Natural killer cell (primary cell): ENCODE measurements at regions not wholly inside any gene's neighbourhood (a gene's known extent, or its start where the extent isn't known, plus 50 kb on each side); places are given as distances from the start of the nearest gene placed in this dataset.

Source experiments
- ATAC-seq, 3 donors: fragments of 150-1000 bp in 2 of 3; fragments of 200-7000 bp in 1 of 3; cut with Tn5 transposase; 1 replicate in 1 of 3; 2 replicates in 2 of 3; pipeline ENCODE4 v1.10.0; 2021; ENCODE audit warnings: mild to moderate bottlenecking in 2 of 3, moderate library complexity in 2 of 3
- DNase-seq, 2 donors: peaks; one replicate each; pipeline versions ENCODE4 v3.0.0 to v3.0.0-alpha.2; 2013 to 2021; ENCODE audit warnings: mixed read lengths in 1 of 2
- H3K27ac ChIP-seq: one replicate; pipeline ENCODE4 v1.5.1; 2013; ENCODE audit warnings: mild to moderate bottlenecking, low read length
- H3K27me3 ChIP-seq: one replicate; pipeline ENCODE4 v1.6.1; 2013; ENCODE audit warnings: low read length; ENCODE audit not compliant: control insufficient read depth, insufficient read depth
- H3K36me3 ChIP-seq: one replicate; pipeline ENCODE4 v1.6.1; 2013; ENCODE audit warnings: low read length; ENCODE audit not compliant: control insufficient read depth, insufficient read depth
- H3K4me1 ChIP-seq: one replicate; pipeline ENCODE4 v1.6.1; 2013; ENCODE audit warnings: low read length; ENCODE audit not compliant: control insufficient read depth, insufficient read depth
- H3K4me3 ChIP-seq: one replicate; pipeline ENCODE4 v1.5.1; 2013; ENCODE audit warnings: low read length
- H3K9me3 ChIP-seq: one replicate; pipeline ENCODE4 v1.6.1; 2013; ENCODE audit warnings: low read length; ENCODE audit not compliant: control insufficient read depth, insufficient read depth
- H3K27ac Mint-ChIP-seq, 2 donors: one replicate each; pipeline ENCODE4 v1.8.0; 2022; ENCODE audit warnings: mild to moderate bottlenecking in 2 of 2, mixed read lengths in 2 of 2, moderate library complexity in 1 of 2
- H3K27me3 Mint-ChIP-seq, 2 donors: one replicate each; pipeline ENCODE4 v1.8.0; 2022; ENCODE audit warnings: low read depth in 2 of 2, mixed read lengths in 2 of 2
- H3K36me3 Mint-ChIP-seq: one replicate; pipeline ENCODE4 v1.8.0; 2022; ENCODE audit warnings: mixed read lengths
- H3K4me1 Mint-ChIP-seq, 2 donors: one replicate each; pipeline ENCODE4 v1.8.0; 2022; ENCODE audit warnings: mixed read lengths in 2 of 2
- H3K4me3 Mint-ChIP-seq: one replicate; pipeline ENCODE4 v1.8.0; 2022; ENCODE audit warnings: mild to moderate bottlenecking, moderate library complexity, mixed read lengths
- H3K9me3 Mint-ChIP-seq, 2 donors: one replicate each; pipeline ENCODE4 v1.8.0; 2022; ENCODE audit warnings: mixed read lengths in 2 of 2
- CTCF ChIP-seq: fragments of 200-600 bp; IDR thresholded peaks from one replicate; pipeline ENCODE4 v1.8.0; 2022; ENCODE audit warnings: antibody characterized with exemption
- WGBS: methylation state at CpG from one replicate; pipeline ENCODE4 v1.1.7; 2013; ENCODE audit warnings: missing lambda C conversion rate; ENCODE audit not compliant: insufficient coverage; 5-methylcytosine and 5-hydroxymethylcytosine counted together
- intact Hi-C: fragments of 100-400 bp; cut with micrococcal nuclease; formaldehyde crosslinking; loops from one replicate; pipeline ENCODE4 v1.14.2; 2022

DNA sequence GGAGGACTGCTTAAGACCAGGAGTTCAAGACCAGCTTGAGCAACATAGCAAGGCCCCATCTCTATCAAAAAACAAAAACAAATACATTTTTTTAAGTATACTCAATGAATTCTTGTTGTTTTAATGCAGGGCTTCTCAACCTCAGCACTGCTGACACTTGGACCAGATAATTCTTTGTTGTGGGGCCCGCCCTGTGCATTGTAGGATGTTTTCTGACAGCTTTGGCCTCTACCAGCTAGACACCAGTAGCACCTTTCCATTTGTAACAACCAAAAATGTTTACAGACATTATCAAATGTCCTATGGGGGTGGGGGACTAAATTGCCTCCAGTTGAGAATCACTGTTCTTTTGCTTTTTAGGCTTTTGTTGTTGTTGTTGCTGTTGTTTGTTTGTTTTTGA, 128.1 kb upstream of the MDM1 start:
- Histone ChIP-seq H3K4me1 (peaks cover 34% of the 10 kb centered on the region), H3K4me3 (no peak overlapping the region), H3K9me3 (no peaks in the 10 kb centered on the region), H3K36me3 (no peaks in the 10 kb centered on the region), H3K27me3 (no peaks in the 10 kb centered on the region), H3K27ac (no peak overlapping the region)
- intact Hi-C loops, result loop anchor here (2.0 to 5.0 kb wide), 2 partner anchors 13 to 37 kb away; no protein-coding TSS in a partner anchor
- no peak for DNase-seq
- 82% methylated on average over 1 of the region's 1 CpG for WGBS
- no peak for TF ChIP-seq CTCF
- Mint-ChIP-seq H3K27me3 (no peaks in the 10 kb centered on the region), H3K9me3 (no peaks in the 10 kb centered on the region), H3K4me3 (peak overlapping the region; percentile 25), H3K4me1 (peaks cover 50 to 51% of the 10 kb centered on the region in 2 donors), H3K36me3 (no peaks in the 10 kb centered on the region), H3K27ac (peak overlapping the region; percentile 47 to 87)
- ATAC-seq, result peak; percentile 52 to 67 (median 66)

GRCh38 chr12:68461645-68462044, 129.5 kb upstream of the MDM1 start:
- Histone ChIP-seq H3K4me1 (peaks cover 27% of the 10 kb centered on the region), H3K27ac (peak overlapping the region; percentile 97), H3K27me3 (no peaks in the 10 kb centered on the region), H3K4me3 (no peak overlapping the region), H3K9me3 (no peaks in the 10 kb centered on the region), H3K36me3 (no peaks in the 10 kb centered on the region)
- Mint-ChIP-seq H3K4me1 (peaks cover 35 to 37% of the 10 kb centered on the region in 2 donors), H3K27me3 (no peaks in the 10 kb centered on the region), H3K4me3 (peak overlapping the region; percentile 2), H3K9me3 (no peaks in the 10 kb centered on the region), H3K36me3 (no peaks in the 10 kb centered on the region), H3K27ac (peak overlapping the region; percentile 95 to 97)
- no peak for ATAC-seq
- intact Hi-C loops, result loop anchor here (2.0 to 5.0 kb wide), 2 partner anchors 15 to 36 kb away; no protein-coding TSS in a partner anchor
- no peak for DNase-seq
- 95% methylated on average over 3 of the region's 3 CpGs for WGBS
- TF ChIP-seq CTCF, result no peak

DNA sequence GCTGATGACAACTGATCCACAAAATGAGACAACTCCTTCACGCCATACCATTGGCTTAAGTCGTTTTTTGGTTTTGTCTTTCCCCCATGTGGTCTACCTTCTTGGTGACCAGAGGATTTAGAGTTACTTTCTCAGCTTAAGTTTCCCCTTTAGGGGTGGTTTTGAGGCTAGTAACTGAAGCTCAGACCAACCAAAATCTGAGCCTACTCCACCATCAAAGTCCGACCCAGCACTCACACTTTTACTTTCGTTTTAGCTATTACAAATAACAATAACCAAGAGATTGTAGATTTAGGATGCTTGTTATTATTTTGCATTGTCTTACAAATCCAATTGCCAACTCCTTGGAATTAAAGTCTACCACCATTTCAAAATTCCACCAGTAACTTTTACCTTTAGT, 130.6 kb upstream of the MDM1 start:
- ATAC-seq (peak; percentile 62 to 77 (median 76)), DNase-seq (peak in 1 of 2 donors; percentile 56)
- Histone ChIP-seq H3K9me3 (no peaks in the 10 kb centered on the region), H3K27ac (peak overlapping the region; percentile 97), H3K36me3 (no peaks in the 10 kb centered on the region), H3K27me3 (no peaks in the 10 kb centered on the region), H3K4me3 (peak overlapping the region; percentile 37), H3K4me1 (peaks cover 27% of the 10 kb centered on the region)
- WGBS, result 31% methylated on average over 2 of the region's 4 CpGs
- no peak for TF ChIP-seq CTCF
- Mint-ChIP-seq H3K9me3 (no peaks in the 10 kb centered on the region), H3K4me3 (peak overlapping the region; percentile 90), H3K4me1 (peaks cover 29 to 34% of the 10 kb centered on the region in 2 donors), H3K27ac (peak overlapping the region; percentile 95 to 97), H3K36me3 (no peaks in the 10 kb centered on the region), H3K27me3 (no peaks in the 10 kb centered on the region)
- intact Hi-C loops, result loop anchor here (5.0 kb wide), 1 partner anchor 34 kb away; no protein-coding TSS in a partner anchor

- H3K9me3 ChIP-seq, result no peaks in the 10 kb centered on the region
- H3K4me3 ChIP-seq, result no peak overlapping the region
- peaks cover 26 to 30% of the 10 kb centered on the region in 2 donors for H3K4me1 Mint-ChIP-seq
- no peaks in the 10 kb centered on the region for H3K27me3 Mint-ChIP-seq
- no peaks in the 10 kb centered on the region for H3K36me3 ChIP-seq
- H3K9me3 Mint-ChIP-seq, result no peaks in the 10 kb centered on the region
- no peak overlapping the region for H3K27ac ChIP-seq
- DNase-seq, result no peak
- no peak overlapping the region for H3K27ac Mint-ChIP-seq
- H3K27me3 ChIP-seq, result no peaks in the 10 kb centered on the region
- H3K4me1 ChIP-seq, result peaks cover 20% of the 10 kb centered on the region
- H3K36me3 Mint-ChIP-seq, result no peaks in the 10 kb centered on the region
- TF ChIP-seq CTCF, result no peak
- WGBS, result 100% methylated on average over 2 of the region's 2 CpGs
- intact Hi-C loops, result no loop called here
- H3K4me3 Mint-ChIP-seq, result no peak overlapping the region
- ATAC-seq, result no peak
Observed at GRCh38 chr12:68465227-68465626, 133.1 kb upstream of the MDM1 start.
